HG03432 (cell line): ENCODE measurements at regions not wholly inside any gene's neighbourhood (a gene's known extent, or its start where the extent isn't known, plus 50 kb on each side); places are given as distances from the start of the nearest gene placed in this dataset.

Experiments
- ATAC-seq: cut with Tn5 transposase; IDR thresholded peaks from one replicate; pipeline ENCODE4 v1.9.1; 2021; ENCODE audit warnings: mild to moderate bottlenecking, moderate library complexity; ENCODE audit not compliant: unreplicated experiment

DNA sequence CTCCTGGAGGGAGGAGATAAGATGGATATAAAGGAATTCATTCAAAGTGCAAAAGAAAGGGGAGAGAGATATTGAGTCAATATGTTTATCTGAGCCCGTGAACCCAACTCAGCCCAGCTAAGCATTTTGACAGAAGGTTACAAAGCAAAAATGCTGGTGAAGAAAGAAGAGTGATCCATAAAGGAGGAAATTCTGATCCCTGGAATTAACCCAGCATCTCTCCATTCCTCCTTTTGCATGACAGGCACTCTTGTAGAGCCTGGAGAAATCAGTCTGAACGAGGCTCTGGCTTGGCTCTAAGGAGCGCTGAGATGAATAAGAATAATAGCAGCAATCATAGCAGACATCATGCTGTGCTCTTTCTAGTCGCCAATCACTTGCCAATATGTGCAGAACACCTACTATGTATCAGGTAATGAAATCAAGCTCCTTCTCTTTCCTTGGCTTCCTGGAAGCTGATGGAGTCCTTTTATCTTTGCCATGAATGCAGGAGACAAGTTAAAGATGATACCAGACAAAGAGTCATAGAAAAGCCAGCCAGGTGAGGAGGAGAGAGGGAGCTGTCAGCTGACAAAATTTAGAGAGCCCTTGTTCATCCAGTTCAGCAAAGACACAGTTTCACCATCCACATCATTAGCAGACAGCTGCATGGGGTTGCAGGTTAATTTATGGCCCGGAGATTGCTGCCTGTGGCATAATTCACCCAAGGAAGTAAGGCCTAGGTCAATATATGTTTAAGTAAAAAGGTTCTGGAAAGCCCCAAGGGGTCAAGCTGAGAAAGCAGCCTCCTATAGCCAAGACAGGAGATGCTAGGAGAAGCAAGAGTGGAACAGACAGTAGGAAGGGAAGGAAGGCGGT is 476.5 kb upstream of the TBX3 start:
- no peak for ATAC-seq

DNA sequence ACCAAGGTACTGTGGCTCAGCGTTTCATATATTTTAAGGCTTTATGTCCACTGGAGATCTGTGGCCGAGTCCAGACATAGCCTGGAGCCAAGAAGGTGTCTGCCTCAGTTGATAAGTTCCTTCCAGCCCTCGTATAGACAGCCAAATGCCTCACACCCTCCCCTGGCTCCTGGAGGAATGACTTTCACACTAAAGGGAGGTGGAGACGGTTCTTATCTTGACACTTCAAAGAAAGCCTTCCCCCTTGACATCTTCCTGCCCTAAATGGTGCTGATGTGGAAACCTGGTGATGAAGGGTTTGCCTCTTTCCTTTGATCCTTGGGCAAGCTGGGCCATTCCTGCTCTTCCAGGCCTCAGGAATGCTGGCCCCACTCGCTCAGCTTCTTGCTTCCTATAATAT is 474.8 kb upstream of the TBX3 start:
- no peak for ATAC-seq

GRCh38 chr12:115155665-115156645 is 472.0 kb upstream of the TBX3 start:
- no peak for ATAC-seq

DNA sequence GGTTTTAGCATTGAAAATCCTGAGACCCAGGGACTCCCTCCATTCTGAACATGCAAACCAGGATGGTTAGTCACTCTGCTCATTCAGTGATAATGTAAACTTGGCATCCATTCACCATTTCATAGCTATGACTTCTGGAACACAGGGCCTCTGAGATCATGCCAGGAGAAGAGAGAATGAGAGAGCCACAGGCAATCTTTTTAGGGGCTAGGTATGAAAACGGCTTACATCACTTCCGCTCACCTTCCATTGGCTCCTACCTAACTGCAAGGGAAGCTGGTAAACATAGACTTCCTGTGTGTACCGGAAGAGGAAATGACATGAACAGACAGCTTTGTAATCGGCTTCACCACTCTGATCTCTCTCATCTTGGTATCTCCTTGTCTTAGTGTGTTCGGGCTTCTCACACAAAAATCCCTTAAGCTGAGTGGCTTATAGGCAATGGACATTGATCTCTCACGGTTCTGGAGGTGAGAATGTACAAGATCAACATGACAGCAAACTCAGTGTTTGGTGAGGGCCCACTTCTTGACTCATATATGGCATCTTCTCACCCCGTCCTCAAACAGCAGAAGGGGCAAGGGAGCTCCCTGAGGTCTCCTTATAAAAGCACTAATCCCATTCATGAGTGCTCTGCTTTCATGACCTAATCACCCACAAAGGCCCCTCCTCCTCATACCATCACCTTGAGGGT is 465.9 kb upstream of the TBX3 start:
- no peak for ATAC-seq

GRCh38 chr12:115149279-115149678 is 465.3 kb upstream of the TBX3 start:
- no peak for ATAC-seq

DNA sequence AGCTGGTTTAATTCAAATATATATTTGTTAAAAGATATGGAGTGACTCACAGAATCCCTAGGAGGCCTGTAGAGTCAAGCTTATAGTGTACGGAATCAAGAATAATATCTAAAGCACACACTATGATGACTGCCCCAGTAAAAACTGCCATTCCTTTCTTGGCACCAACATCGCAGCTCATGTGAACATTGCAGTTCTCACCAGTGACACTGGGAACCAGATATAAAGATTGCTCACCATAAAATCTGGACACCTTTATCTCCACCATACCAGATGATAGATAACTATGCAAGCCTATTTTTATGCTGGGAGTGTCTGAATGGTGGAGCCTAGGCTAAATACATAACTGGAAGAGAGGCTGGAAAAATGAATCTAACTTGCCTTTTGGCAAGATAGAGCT is 463.9 kb upstream of the TBX3 start:
- ATAC-seq, result no peak

GRCh38 chr12:115146453-115146852 is 462.5 kb upstream of the TBX3 start:
- ATAC-seq, result no peak

DNA sequence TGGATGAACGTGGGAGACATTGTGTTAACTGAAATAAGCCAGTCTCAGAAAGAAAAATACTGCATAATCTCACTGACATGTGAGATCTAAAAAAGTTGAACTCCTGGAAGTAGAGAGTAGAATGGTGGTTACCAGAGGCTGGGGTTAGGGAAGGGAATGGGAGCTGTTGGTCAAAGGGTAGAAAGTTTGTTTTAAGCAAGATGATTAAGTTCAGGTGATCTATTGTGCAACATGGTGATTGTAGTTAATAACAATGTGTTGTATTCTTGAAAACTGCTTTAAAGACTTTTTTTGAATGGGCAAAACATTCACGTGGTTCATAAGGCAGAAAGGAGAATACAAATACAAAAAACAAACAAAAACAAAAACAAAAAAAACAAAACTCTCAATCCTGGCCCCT is 460.4 kb upstream of the TBX3 start:
- ATAC-seq, result no peak

DNA sequence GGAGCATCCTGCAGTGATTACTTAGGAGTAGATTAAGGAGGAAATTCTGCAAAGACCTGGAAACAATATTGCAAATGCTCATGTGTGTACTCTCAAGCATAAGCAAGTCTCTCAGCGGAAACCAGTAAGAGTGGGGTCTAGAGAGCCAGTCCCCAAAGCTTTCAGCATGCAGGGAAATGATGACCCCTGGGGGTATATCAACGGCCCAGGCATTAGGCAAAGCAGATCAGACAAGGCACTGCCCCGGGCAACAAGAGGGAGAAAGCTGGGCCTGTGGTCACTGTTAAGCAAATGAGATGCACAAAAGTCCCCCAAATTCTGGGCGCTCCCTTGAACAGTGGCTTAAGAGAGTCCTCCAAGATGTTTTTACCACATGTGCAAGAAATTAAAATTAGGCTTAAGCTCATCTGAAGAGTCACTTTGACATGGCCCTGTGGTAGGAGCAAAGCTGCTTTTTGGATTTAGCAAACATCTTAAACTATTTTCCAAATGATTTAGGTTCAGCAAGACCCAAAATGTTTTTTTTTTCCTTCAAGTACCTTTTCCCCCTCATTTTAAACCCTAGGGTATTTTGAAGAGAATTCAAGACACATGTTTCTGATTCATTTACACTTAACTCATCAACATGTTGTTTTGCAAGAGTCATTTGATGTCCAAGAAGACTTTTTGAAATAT is 457.1 kb upstream of the TBX3 start:
- ATAC-seq, result no peak

- ATAC-seq, result no peak
These were observed 454.0 kb upstream of the TBX3 start for GRCh38 chr12:115137812-115138521.

DNA sequence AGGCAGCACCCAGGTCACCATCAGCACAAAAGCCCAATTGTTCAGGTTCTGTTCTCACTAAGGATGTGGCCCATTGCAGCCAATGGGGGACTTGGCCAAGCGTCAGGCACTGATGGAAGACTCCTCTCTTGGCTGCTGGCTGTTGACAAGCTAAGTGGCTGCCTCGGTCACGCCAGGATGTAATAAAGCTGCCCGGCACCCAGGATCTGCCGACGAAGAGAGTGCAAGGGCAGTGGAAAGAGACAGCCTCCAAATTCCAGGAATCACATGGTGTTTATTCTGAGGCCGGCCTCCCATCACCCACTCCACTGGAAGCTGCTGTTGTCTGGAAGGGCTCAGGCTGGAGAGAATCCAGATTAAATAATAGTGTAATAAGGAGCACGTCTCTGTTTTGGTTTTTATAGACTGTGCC is 451.8 kb upstream of the TBX3 start:
- ATAC-seq, result no peak

DNA sequence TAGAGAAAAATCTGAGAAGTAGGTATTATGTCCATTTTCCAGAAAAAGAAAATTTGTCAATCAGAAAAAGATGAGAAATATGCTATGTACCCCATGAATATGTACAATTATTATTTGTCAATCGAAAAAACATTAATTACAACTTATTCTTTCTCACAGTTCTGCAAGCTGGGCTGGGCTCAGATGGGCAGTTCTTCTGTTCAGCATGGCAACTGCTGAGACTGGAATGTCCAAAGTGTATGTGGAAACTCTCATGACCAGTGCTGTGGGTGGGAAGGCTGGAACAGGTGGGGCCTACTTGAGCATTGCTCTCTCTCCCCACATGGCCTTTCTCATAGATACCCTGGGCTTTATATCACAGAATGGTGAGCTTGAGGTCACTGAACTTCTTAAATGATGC is 450.3 kb upstream of the TBX3 start:
- no peak for ATAC-seq

- ATAC-seq, result no peak
These were observed 448.9 kb upstream of the TBX3 start for GRCh38 chr12:115132905-115133304.

DNA sequence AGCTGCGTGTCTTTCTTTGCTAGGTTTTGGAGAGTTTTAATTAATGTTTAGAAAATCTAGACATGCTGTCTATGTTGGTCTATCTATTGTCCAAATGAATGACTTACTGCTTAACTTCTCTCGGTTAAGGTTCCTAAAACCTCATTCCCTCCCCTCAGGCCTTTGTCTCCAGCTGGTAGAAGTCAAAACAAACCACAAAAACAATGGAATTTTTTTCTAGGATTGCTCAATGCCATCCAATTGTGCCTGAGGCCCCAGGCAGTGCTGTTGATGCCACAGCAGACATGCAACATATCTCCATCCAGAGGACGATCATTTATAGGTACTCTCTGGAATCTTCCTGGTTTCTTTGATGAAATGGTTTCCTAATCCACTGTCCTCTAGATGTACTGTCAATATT is 448.2 kb upstream of the TBX3 start:
- ATAC-seq, result no peak

GRCh38 chr12:115129727-115130126 is 445.8 kb upstream of the TBX3 start:
- no peak for ATAC-seq

DNA sequence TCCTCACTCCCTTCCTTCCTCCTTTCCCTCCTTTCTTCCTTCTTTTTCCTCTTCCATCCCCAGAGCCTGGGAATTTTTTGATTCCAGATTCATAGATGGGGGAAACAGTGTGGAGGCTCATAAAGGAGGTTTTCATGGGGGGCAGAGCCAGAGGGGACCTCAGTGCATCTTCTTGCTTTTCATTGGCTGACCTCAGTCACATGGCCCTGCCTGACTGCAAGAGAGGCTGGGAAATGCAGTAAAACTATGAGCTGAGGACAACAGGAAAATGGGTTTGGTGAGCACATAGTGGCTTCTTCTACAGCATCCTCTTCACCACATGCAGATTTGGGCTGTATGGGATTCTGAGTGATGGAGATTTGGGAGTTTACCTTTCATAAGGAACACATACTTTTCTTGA is 437.1 kb upstream of the TBX3 start:
- ATAC-seq, result no peak

- no peak for ATAC-seq
These were observed 434.3 kb upstream of the TBX3 start for GRCh38 chr12:115118177-115118724.

GRCh38 chr12:115114140-115114539 is 430.2 kb upstream of the TBX3 start:
- ATAC-seq, result no peak

DNA sequence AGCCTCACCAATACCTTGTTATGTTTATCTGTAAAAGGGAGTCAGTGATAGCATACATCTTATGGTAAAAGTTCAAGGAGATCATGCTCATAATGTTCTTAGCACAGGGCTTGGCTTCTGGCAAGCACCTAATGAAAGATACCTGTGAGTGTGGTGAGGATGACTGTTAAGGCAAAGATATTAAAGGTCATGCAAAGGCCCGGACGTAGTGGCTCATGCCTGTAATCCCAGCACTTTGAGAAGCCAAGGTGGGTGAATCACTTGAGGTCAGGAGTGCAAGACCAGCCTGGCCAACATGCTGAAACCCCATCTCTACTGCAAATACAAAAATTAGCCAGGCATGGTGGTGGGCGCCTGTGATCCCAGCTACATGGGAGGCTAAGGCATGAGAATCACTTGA is 425.9 kb upstream of the TBX3 start:
- ATAC-seq, result no peak
